Activated naive CD4-positive, alpha-beta T cell treated with anti-CD3 and anti-CD28 coated beads for 36 hours (primary cell): ENCODE measurements at regions not wholly inside any gene's neighbourhood (a gene's known extent, or its start where the extent isn't known, plus 50 kb on each side); places are given as distances from the start of the nearest gene placed in this dataset.

Experiments used
- CTCF ChIA-PET: fragments of 350-600 bp; sonication (Branson Sonifier 250); formaldehyde crosslinking; loops from one replicate; lab custom pipeline; 2021; ENCODE audit warnings: antibody characterized with exemption; lab: Charles Lee
- DNase-seq: peaks from one replicate; pipeline ENCODE4 v3.0.0-alpha.2; 2020
- H3K27ac Mint-ChIP-seq: one replicate; pipeline ENCODE4 v1.8.0; 2021; ENCODE audit warnings: mild to moderate bottlenecking, mixed read lengths
- H3K27me3 Mint-ChIP-seq: one replicate; pipeline ENCODE4 v1.8.0; 2021; ENCODE audit warnings: low read depth, mixed read lengths
- H3K36me3 Mint-ChIP-seq: one replicate; pipeline ENCODE4 v1.8.0; 2021; ENCODE audit warnings: low read depth, mixed read lengths
- H3K4me1 Mint-ChIP-seq: one replicate; pipeline ENCODE4 v1.8.0; 2021; ENCODE audit warnings: low read depth, mixed read lengths
- H3K4me3 Mint-ChIP-seq: one replicate; pipeline ENCODE4 v1.8.0; 2021; ENCODE audit warnings: mild to moderate bottlenecking, moderate library complexity, mixed read lengths
- H3K9me3 Mint-ChIP-seq: one replicate; pipeline ENCODE4 v1.8.0; 2021; ENCODE audit warnings: mixed read lengths
- intact Hi-C: fragments of 100-400 bp; cut with micrococcal nuclease; formaldehyde crosslinking; loops from one replicate; pipeline ENCODE4 v1.15.1; 2023

GRCh38 chr2:22560021-22560420, 825.0 kb upstream of the KLHL29 start:
- no peak for DNase-seq
- CTCF ChIA-PET: no interaction called here
- no peaks in the 10 kb centered on the region for H3K9me3 Mint-ChIP-seq
- no peaks in the 10 kb centered on the region for H3K4me1 Mint-ChIP-seq
- H3K27me3 Mint-ChIP-seq: no peaks in the 10 kb centered on the region
- H3K36me3 Mint-ChIP-seq: no peaks in the 10 kb centered on the region
- no peak overlapping the region for H3K4me3 Mint-ChIP-seq
- no peak overlapping the region for H3K27ac Mint-ChIP-seq
- intact Hi-C loops: no loop called here

GRCh38 chr2:22579341-22579740, 805.6 kb upstream of the KLHL29 start:
- H3K36me3 Mint-ChIP-seq: peaks cover 5% of the 10 kb centered on the region
- intact Hi-C loops: no loop called here
- H3K9me3 Mint-ChIP-seq: peaks cover 20% of the 10 kb centered on the region
- CTCF ChIA-PET: no interaction called here
- H3K4me3 Mint-ChIP-seq: no peak overlapping the region
- H3K4me1 Mint-ChIP-seq: no peaks in the 10 kb centered on the region
- H3K27me3 Mint-ChIP-seq: no peaks in the 10 kb centered on the region
- DNase-seq: no peak
- H3K27ac Mint-ChIP-seq: no peak overlapping the region

DNA sequence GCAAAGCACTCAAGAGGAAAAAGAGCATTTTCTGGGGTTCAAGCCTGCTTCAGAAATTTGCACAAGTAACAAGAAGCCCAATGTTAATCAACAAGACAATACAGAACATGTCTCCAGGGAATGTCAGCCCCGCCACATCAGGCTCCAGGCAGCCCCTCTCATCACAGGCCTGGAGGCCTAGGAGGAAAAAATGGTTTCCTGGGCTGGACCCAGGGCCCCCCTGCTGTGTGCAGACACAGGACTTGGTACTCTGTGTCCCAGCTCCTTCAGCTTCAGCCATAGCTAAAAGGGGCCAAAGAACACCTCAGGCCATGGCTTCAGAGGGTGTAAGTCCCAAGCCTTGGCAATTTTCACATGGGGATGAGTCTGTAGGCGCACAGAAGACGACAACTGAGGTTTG, 802.9 kb upstream of the KLHL29 start:
- Mint-ChIP-seq H3K27me3 (no peaks in the 10 kb centered on the region), H3K27ac (no peak overlapping the region), H3K9me3 (peaks cover 20% of the 10 kb centered on the region), H3K4me1 (no peaks in the 10 kb centered on the region), H3K4me3 (no peak overlapping the region), H3K36me3 (peaks cover 5% of the 10 kb centered on the region)
- CTCF ChIA-PET: no interaction called here
- no peak for DNase-seq
- intact Hi-C loops: no loop called here

GRCh38 chr2:22596306-22596705, 788.7 kb upstream of the KLHL29 start:
- Mint-ChIP-seq H3K36me3 (no peaks in the 10 kb centered on the region), H3K9me3 (peaks cover 13% of the 10 kb centered on the region), H3K4me3 (no peak overlapping the region), H3K4me1 (no peaks in the 10 kb centered on the region), H3K27ac (no peak overlapping the region), H3K27me3 (peaks cover 3% of the 10 kb centered on the region)
- intact Hi-C loops: no loop called here
- CTCF ChIA-PET: no interaction called here
- no peak for DNase-seq

DNA sequence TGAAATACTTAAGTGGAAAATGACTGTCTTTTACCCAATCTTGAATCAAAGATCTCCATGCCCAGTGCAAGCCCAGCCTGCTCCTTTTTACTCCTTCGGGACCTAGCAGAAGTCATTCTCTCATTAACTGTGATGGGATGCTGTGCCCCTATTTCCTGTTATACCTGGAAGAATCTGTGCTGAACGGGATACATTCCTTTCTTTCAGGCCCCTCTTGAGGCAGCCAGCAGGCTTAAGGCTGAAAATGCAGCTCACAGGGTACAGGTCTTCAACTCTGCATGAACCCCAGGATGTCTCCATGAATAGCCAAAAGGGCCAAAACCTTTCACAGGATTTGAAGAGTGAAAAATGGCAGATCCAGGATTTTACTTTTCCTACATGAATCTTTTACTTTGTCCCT, 784.8 kb upstream of the KLHL29 start:
- CTCF ChIA-PET: no interaction called here
- Mint-ChIP-seq H3K27me3 (peaks cover 3% of the 10 kb centered on the region), H3K9me3 (peaks cover 5% of the 10 kb centered on the region), H3K27ac (no peak overlapping the region), H3K4me1 (no peaks in the 10 kb centered on the region), H3K4me3 (no peak overlapping the region), H3K36me3 (no peaks in the 10 kb centered on the region)
- intact Hi-C loops: no loop called here
- DNase-seq: no peak

DNA sequence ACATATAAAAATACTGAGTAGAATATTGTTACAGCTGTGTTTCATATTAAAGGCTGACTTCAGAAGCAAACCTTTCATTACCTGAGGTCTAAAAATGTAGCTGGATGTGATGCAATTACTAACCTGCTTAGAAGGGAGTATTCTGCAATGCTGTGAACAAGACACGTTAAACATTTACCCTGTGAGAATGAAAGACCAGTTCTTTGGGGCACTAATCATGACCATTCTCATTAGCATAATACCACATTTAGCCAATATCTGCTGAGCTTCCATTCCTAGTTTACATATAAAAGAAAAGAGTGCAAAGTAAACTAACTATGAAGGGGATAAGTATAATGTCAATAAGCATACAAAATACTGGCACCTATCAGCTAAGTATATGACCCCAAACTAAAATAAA, 784.0 kb upstream of the KLHL29 start:
- H3K27ac Mint-ChIP-seq: no peak overlapping the region
- H3K27me3 Mint-ChIP-seq: peaks cover 3% of the 10 kb centered on the region
- H3K9me3 Mint-ChIP-seq: peaks cover 5% of the 10 kb centered on the region
- no peaks in the 10 kb centered on the region for H3K4me1 Mint-ChIP-seq
- no peak overlapping the region for H3K4me3 Mint-ChIP-seq
- no peak for DNase-seq
- intact Hi-C loops: no loop called here
- no peaks in the 10 kb centered on the region for H3K36me3 Mint-ChIP-seq
- CTCF ChIA-PET: interaction anchor here (0.6 kb wide), 1 partner anchor 114 kb away, joined by 3 read pairs; no protein-coding TSS in a partner anchor

- Mint-ChIP-seq H3K4me3 (no peak overlapping the region), H3K4me1 (no peaks in the 10 kb centered on the region), H3K27me3 (no peaks in the 10 kb centered on the region), H3K36me3 (no peaks in the 10 kb centered on the region), H3K9me3 (peaks cover 1% of the 10 kb centered on the region), H3K27ac (no peak overlapping the region)
- intact Hi-C loops: no loop called here
- CTCF ChIA-PET: interaction anchor here (0.5 kb wide), 1 partner anchor 1238 kb away, joined by 3 read pairs; no protein-coding TSS in a partner anchor
- no peak for DNase-seq
Measured at GRCh38 chr2:22604136-22604535, 780.8 kb upstream of the KLHL29 start.

GRCh38 chr2:22616031-22616430, 768.9 kb upstream of the KLHL29 start:
- H3K36me3 Mint-ChIP-seq: no peaks in the 10 kb centered on the region
- peaks cover 7% of the 10 kb centered on the region for H3K9me3 Mint-ChIP-seq
- H3K4me1 Mint-ChIP-seq: no peaks in the 10 kb centered on the region
- no peak for DNase-seq
- intact Hi-C loops: no loop called here
- CTCF ChIA-PET: no interaction called here
- no peak overlapping the region for H3K4me3 Mint-ChIP-seq
- H3K27me3 Mint-ChIP-seq: peaks cover 2% of the 10 kb centered on the region
- H3K27ac Mint-ChIP-seq: no peak overlapping the region

GRCh38 chr2:22623620-22624019, 761.4 kb upstream of the KLHL29 start:
- no peak for DNase-seq
- intact Hi-C loops: no loop called here
- no peaks in the 10 kb centered on the region for H3K36me3 Mint-ChIP-seq
- H3K4me1 Mint-ChIP-seq: no peaks in the 10 kb centered on the region
- no peak overlapping the region for H3K4me3 Mint-ChIP-seq
- H3K27me3 Mint-ChIP-seq: no peaks in the 10 kb centered on the region
- H3K9me3 Mint-ChIP-seq: peaks cover 5% of the 10 kb centered on the region
- CTCF ChIA-PET: no interaction called here
- no peak overlapping the region for H3K27ac Mint-ChIP-seq

GRCh38 chr2:22626621-22627020, 758.4 kb upstream of the KLHL29 start:
- no peak overlapping the region for H3K27ac Mint-ChIP-seq
- no peaks in the 10 kb centered on the region for H3K36me3 Mint-ChIP-seq
- CTCF ChIA-PET: no interaction called here
- H3K4me1 Mint-ChIP-seq: no peaks in the 10 kb centered on the region
- no peak overlapping the region for H3K4me3 Mint-ChIP-seq
- DNase-seq: peak; percentile 4
- intact Hi-C loops: no loop called here
- peaks cover 4% of the 10 kb centered on the region for H3K9me3 Mint-ChIP-seq
- no peaks in the 10 kb centered on the region for H3K27me3 Mint-ChIP-seq

DNA sequence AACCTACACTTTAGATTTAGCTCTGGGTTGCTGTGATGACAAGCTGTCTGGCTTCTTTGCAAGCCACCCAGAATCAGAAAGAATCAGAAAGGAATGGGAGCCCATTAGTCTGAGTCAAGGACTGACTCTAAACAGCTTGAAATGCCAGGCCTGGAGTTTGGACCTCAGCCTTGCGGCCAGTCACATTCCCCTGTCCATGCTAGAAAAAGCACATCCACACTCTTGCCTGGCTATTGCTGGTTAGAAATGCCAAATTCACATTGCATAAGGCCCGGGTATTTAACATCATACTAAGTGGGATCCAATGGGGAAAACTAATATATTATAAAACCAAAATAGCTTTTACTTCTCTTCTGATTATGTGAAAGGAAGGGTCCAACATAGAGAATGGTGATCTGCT, 756.8 kb upstream of the KLHL29 start:
- DNase-seq: no peak
- Mint-ChIP-seq H3K9me3 (no peaks in the 10 kb centered on the region), H3K27me3 (no peaks in the 10 kb centered on the region), H3K36me3 (no peaks in the 10 kb centered on the region), H3K27ac (no peak overlapping the region), H3K4me3 (no peak overlapping the region), H3K4me1 (no peaks in the 10 kb centered on the region)
- CTCF ChIA-PET: no interaction called here
- intact Hi-C loops: no loop called here

DNA sequence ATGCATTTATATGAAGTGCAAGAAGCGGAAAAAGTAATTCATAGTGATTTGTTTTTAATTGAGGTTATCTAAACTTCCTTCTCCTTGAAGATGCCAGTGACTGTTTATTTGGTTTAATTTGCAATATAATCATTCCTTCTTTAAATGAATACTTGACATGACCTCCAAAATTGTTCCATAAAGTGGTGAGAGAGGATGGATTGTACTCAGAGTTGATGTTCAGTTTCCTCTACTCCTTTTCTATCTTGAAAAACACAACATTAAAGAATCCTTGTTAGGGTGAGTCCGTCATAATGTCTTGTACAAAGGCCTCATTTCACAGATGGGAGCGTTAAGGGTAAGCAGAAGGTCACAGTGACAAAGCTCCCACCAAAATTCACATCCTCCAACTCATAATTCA, 756.1 kb upstream of the KLHL29 start:
- H3K36me3 Mint-ChIP-seq: no peaks in the 10 kb centered on the region
- intact Hi-C loops: no loop called here
- CTCF ChIA-PET: no interaction called here

DNA sequence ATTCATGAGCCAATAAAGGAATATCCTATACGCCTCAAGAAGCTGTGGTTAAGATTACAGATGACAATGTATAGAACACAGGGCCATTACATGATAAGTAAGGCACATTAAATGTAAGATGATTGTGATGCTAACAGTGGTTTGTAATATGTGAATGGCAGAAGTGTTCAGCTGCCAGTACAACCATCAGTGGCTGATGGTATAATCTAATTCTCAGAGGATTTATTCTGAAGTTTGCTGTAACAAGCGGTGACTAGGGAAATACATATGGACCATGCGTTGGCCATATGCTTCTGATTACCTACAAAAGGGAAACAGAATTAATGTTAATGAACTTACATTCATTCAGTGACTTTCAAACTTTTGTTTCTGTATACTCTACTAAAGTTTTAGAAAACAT, 750.8 kb upstream of the KLHL29 start:
- intact Hi-C loops: no loop called here
- DNase-seq: no peak
- Mint-ChIP-seq H3K9me3 (peaks cover 2% of the 10 kb centered on the region), H3K36me3 (no peaks in the 10 kb centered on the region), H3K27me3 (no peaks in the 10 kb centered on the region), H3K27ac (no peak overlapping the region), H3K4me1 (no peaks in the 10 kb centered on the region), H3K4me3 (no peak overlapping the region)
- CTCF ChIA-PET: no interaction called here

More for the DNA sequence above, 756.1 kb upstream of the KLHL29 start:
- no peak for DNase-seq
- no peaks in the 10 kb centered on the region for H3K4me1 Mint-ChIP-seq
- no peaks in the 10 kb centered on the region for H3K9me3 Mint-ChIP-seq
- no peak overlapping the region for H3K4me3 Mint-ChIP-seq
- no peak overlapping the region for H3K27ac Mint-ChIP-seq
- no peaks in the 10 kb centered on the region for H3K27me3 Mint-ChIP-seq

DNA sequence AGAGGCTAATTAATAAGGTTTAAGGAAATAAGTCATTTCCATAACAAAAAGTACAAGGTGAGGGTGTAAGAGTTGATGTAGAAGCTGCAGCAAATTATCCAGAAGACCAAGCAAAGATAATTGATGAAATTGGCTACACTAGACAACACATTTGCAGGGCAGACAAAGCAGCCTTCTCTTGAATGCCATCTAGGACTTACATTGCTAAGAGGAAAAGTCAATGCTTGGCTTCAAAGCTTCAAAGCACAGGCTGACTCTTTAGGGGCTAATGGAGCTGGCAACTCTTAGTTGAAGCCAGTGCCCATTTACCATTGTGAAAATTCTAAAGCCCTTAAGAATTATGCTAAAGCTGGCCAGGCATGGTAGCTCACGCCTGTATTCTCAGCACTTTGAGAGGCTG, 728.6 kb upstream of the KLHL29 start:
- H3K9me3 Mint-ChIP-seq: peaks cover 4% of the 10 kb centered on the region
- intact Hi-C loops: no loop called here
- H3K27me3 Mint-ChIP-seq: no peaks in the 10 kb centered on the region
- no peak overlapping the region for H3K27ac Mint-ChIP-seq
- no peaks in the 10 kb centered on the region for H3K4me1 Mint-ChIP-seq
- CTCF ChIA-PET: no interaction called here
- no peaks in the 10 kb centered on the region for H3K36me3 Mint-ChIP-seq
- H3K4me3 Mint-ChIP-seq: no peak overlapping the region
- no peak for DNase-seq
